Anterior cingulate cortex (tissue), 58 donors: ENCODE measurements at regions not wholly inside any gene's neighbourhood (a gene's known extent, or its start where the extent isn't known, plus 50 kb on each side); places are given as distances from the start of the nearest gene placed in this dataset.
"Not testable (repeated sequence)": the region's sequence is repeated elsewhere in the genome, so short reads cannot be mapped to it uniquely, and the experiment has no call there.

ENCODE experiments used
- DNase-seq, 58 donors: peaks; one replicate each; lab custom pipeline; 2025; lab: John Stamatoyannopoulos, UW

DNA sequence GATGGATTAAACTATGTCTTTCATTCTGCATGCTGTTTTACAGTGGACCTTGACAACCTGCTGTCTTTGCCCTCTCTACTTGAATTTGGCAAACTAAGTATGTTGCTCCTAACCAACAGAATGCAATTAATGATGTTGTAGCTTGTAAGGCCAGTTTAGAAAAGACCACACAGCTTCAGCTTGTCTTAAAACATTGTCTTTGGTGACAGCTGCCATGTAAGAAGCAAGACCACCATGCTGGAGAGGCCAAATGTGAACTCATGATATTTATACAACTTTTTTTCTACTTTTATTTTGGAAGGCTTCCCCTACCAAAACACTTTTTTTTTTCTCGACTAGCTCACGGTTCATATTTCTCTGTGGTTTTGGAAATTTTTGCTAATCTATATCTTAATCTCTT lies 278.0 kb upstream of the GNPDA2 start:
- no peak for DNase-seq

DNA sequence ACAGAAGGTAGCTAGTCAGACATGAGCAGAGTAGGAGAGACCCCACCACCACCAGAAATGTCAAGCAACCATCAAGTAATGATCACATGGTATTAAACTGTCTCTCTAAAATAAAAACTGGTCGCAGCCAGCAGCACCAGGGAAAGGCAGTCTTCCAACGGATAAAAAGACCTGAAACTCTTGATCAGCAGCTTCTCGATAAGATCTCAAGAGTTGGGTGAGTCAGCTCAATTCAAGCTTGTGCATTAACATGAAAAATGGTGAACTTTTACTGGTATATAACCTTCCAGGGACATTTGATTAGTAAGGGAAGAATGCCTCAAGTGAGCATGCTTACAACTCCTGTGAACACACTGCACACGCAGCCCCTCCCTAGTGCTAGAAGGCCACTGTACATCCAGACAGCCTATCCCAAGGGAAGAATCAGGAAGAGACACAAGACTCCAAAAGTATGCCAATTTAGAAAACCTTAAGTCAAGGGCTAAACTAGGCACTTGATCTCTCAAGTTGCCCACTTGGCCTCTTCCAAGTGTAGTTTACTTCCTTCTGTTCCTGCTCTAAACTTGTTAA lies 270.0 kb upstream of the GNPDA2 start:
- no peak for DNase-seq

- no peak for DNase-seq
Observed at GRCh38 chr4:44988011-44988410, 261.7 kb upstream of the GNPDA2 start.

DNA sequence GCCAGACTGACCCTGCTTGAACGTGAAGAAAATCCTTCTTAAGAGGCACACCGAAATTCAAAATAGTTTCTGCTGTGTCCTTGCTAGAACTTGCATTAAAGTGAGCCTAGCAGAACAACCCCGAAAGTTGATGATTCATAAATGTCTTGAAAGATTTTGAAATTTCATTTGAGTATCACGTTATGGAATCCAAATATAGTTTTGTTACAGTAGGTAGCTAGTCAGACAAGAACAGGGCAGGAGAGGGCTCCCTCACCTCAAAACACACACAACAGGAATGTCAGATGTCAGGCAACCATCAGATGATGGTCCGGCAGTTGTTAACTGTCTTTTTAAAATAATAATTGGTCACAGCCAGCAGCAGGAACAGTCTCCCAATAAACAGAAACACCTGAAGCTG lies 259.6 kb upstream of the GNPDA2 start:
- DNase-seq, result no peak

- no peak for DNase-seq
Observed at GRCh38 chr4:44985152-44985551, 258.8 kb upstream of the GNPDA2 start.

- no peak for DNase-seq
Observed at GRCh38 chr4:44984083-44984482, 257.7 kb upstream of the GNPDA2 start.

DNA sequence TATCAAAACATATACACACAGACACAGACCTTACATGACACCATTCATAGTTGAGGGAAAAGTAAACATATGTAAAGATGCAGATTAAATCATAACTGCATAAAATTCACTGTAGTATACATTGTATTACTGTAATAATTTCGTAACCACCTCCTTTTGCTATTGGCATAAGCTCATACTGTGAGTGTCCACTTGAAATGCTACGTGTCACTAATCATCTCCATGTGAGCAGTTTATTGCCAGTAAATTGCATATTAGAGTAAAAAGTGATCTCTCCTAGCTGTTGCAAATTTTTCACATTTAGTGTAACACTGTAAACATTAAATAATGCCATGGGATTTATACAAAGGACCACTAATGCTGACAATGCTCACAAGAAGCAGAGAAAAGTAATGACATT lies 256.7 kb upstream of the GNPDA2 start:
- no peak for DNase-seq

GRCh38 chr4:44978020-44978419 lies 251.7 kb upstream of the GNPDA2 start:
- DNase-seq, result no peak

- DNase-seq, result no peak
Observed at GRCh38 chr4:44965435-44966095, 239.2 kb upstream of the GNPDA2 start.

- not testable (repeated sequence) for DNase-seq
Observed at GRCh38 chr4:44964086-44964485, 237.7 kb upstream of the GNPDA2 start.

DNA sequence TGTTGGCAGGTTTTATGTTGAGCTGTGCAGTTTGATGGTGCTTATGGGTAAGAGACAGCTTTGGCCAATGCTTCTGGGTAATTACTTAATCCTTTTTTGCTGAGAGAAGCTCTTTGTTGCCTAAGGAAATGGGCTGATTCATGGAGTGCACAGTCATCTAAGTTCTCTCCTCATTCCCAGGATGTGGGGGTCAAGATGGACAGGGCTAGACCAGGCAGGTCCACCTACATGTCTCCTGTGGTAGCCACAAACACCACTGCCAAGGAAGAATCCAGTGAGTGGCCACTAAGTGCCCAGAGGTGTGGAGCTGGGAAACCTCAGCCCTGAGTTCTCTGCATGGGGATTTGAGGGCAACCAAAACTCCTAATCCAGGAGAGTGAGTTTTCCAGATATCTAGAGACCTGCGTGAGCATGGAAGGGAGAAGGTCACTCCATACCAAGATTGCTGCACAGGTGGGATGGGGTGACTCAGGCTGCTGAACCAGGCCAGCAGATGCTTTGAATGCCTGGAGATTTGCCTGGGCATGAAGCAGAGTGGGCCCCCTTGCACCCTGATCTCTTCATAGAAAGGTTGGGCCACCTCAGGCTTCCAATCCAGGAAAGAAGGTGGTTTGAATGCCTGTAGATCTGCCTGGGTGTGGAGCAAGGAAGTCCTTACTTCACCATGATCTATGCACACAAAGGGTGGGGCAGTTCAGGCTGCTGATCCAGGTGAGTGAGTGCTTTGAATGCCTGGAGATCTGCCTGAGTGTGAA lies 234.8 kb upstream of the GNPDA2 start:
- DNase-seq, result no peak

GRCh38 chr4:44931720-44932119 lies 205.4 kb upstream of the GNPDA2 start:
- DNase-seq, result no peak

- DNase-seq, result no peak
Observed at GRCh38 chr4:44928785-44929184, 202.4 kb upstream of the GNPDA2 start.

DNA sequence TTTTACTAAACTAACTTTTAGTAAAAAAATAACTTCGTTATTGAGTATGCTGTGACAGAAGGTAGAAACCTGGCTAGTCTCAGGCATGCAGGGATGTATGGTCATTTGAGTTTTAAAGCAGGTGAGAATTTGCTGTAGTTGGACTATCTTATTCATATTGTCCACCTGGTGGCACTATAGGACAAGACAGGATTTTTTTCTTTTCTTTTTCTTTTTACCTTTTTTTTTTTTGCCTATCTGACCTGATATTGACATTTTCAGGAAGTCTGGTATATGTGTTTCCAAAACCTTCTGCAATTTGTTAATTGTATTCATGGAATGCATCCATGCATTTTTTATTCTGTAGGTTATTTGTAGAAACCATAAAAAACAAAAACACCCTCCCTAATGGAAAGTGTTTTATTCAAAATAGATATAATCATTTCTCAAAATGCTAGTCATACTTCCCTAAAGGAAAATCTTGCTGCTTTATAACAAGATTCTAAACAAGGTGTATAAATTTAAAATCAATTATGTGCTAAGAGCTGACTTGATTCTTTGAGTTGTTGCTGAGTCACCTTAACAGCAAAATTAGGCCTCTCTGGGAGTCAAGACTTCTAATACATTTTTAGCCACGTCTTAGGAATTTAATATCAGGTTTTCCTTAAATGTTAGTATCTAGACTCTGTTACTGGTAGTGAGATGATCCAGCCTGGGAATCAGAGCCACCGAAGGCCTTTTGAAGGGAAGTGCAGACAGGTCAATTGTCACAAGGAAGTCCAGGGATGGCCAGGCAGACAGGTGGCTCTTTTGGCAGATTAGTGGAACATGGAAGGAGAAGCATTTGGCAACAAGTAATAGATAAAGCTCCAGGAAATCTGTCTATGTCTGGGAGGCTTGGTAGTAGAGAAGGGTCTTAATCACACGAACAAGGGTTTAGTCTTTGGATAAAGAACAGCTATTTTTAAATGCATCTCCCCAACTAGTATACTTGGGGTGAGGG lies 201.3 kb upstream of the GNPDA2 start:
- DNase-seq, result no peak

- no peak for DNase-seq
Observed at GRCh38 chr4:44916411-44916810, 190.1 kb upstream of the GNPDA2 start.

GRCh38 chr4:44914748-44915147 lies 188.4 kb upstream of the GNPDA2 start:
- no peak for DNase-seq

DNA sequence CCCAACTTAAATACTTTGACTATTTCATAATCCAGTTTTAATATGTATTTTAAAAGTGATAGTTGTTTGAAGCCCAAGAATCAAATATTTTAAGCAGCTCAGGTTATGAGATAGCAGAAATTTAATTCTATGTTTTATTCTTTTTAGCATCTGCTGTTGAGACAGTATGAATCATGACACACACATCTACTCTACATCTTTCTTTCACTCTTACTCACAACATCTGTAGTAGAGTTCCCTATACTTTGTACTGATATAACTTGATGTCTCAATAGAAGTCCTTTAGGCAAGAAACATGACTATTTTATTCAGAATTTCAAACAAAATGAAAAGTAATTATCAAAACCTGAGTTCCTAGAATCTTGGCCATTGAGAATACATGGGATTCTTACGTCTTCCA lies 187.9 kb upstream of the GNPDA2 start:
- no peak for DNase-seq

DNA sequence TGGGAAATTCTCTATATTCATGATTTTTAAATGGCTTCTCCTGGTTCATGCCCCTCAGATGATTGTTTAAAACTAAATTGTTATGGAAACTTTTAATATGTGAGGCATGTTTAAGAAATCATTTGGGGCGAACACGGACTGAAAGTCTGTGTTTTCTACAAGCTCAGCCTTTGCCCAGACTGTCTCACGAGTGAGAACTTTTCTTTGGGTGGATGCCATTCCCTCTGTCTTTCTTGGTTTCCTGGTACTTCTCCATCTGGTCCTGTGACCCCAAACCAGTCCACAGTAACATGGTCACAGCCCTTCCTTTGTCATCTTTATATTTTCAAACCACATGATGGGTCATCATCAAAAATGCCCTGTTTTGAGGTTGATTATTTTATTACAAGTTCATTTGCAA lies 186.6 kb upstream of the GNPDA2 start:
- peak in 2 of 58 donors; percentile 0 for DNase-seq

GRCh38 chr4:44908565-44908964 lies 182.2 kb upstream of the GNPDA2 start:
- no peak for DNase-seq

DNA sequence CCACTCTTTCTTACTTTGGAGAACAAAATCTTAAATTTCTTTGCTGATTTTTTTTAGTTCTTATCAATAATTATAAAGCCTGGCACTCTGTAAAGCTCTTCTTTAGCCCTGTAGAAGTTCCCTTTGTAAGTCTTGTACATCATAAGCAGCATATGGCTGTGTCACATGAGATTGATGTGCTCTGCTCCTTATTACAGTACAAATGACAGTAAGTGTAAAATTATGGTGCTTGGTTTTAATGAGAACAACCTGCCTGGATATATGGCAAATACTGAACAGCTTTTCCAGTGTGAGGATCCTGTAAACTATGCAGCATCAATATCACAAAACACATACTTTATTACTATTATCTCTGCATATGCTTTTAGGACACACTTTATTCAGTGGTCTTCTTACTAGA lies 145.9 kb upstream of the GNPDA2 start:
- DNase-seq, result no peak

- no peak for DNase-seq
Observed at GRCh38 chr4:44871133-44871532, 144.8 kb upstream of the GNPDA2 start.
